GM12891 (cell line): ENCODE measurements at regions not wholly inside any gene's neighbourhood (a gene's known extent, or its start where the extent isn't known, plus 50 kb on each side); places are given as distances from the start of the nearest gene placed in this dataset.

Experiments used
- POLR2A ChIP-seq: IDR thresholded peaks from 2 replicates; pipeline ENCODE4 v1.6.1; 2011; ENCODE audit warnings: low read depth, low read length, control low read depth
- POU2F2 ChIP-seq: IDR thresholded peaks from 2 replicates; pipeline ENCODE4 v1.6.1; 2011; ENCODE audit warnings: low read depth, mild to moderate bottlenecking, control low read depth, low read length, moderate library complexity

DNA sequence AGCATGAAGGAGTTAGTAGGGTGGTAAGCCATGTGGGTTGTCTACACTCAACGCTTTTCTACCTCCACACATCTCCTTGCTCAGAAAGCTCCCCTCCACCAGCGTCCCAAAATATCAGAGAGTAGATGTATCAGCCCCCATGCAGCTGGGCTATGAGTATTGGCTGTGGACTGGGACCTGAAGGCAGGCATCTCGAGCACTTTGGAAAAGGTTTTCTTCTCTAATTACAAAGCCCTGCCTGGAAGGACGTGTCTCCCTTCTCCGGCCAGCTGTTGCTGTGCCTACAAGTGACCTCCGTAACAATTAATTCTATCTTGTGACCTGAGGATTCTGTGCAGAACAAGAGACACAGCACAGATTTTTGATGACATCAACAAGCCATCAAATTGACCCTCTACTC is 142.0 kb upstream of the RUNX1 start:
- no peak for TF ChIP-seq POLR2A
- no peak for TF ChIP-seq POU2F2
